Loucy (cell line): ENCODE measurements at regions not wholly inside any gene's neighbourhood (a gene's known extent, or its start where the extent isn't known, plus 50 kb on each side); places are given as distances from the start of the nearest gene placed in this dataset.

ENCODE experiments used
- H2AFZ ChIP-seq: fragments of 200-600 bp; sonication (generic); 2 replicates; pipeline ENCODE4 v1.6.0; 2016; ENCODE audit warnings: antibody characterized with exemption, mild to moderate bottlenecking, low read length, moderate library complexity
- H3F3A ChIP-seq: fragments of 200-600 bp; 2 replicates; pipeline ENCODE4 v1.6.0; 2016; ENCODE audit warnings: antibody characterized with exemption, low read depth, mild to moderate bottlenecking
- H3K27me3 ChIP-seq: fragments of 200-600 bp; sonication (generic); 2 replicates; pipeline ENCODE4 v1.6.1; 2014; ENCODE audit warnings: low read length, mild to moderate bottlenecking; ENCODE audit not compliant: insufficient read depth, poor library complexity, severe bottlenecking
- H3K36me3 ChIP-seq: fragments of 200-600 bp; sonication (generic); 2 replicates; pipeline ENCODE4 v1.6.1; 2016; ENCODE audit warnings: low read length; ENCODE audit not compliant: insufficient read depth
- H3K4me1 ChIP-seq: fragments of 200-600 bp; sonication (generic); 2 replicates; pipeline ENCODE4 v1.5.1; 2014; ENCODE audit warnings: low read length, mild to moderate bottlenecking; ENCODE audit not compliant: insufficient read depth, poor library complexity, severe bottlenecking
- H3K4me2 ChIP-seq: fragments of 200-600 bp; sonication (generic); 2 replicates; pipeline ENCODE4 v1.6.0; 2014; ENCODE audit warnings: antibody characterized with exemption, low read length, low read depth, mild to moderate bottlenecking; ENCODE audit not compliant: poor library complexity, severe bottlenecking
- H3K4me3 ChIP-seq: fragments of 200-600 bp; sonication (generic); 2 replicates; pipeline ENCODE4 v1.5.1; 2014; ENCODE audit warnings: low read length, mild to moderate bottlenecking, mixed read lengths; ENCODE audit not compliant: poor library complexity, severe bottlenecking
- H3K79me2 ChIP-seq: fragments of 200-600 bp; sonication (generic); 2 replicates; pipeline ENCODE4 v1.6.1; 2014; ENCODE audit warnings: low read length; ENCODE audit not compliant: insufficient read depth
- H3K9ac ChIP-seq: fragments of 200-600 bp; sonication (generic); 2 replicates; pipeline ENCODE4 v1.6.0; 2014; ENCODE audit warnings: mild to moderate bottlenecking, low read depth, low read length, moderate library complexity; ENCODE audit not compliant: poor library complexity, severe bottlenecking
- H3K9me2 ChIP-seq: fragments of 200-600 bp; sonication (generic); replicated peaks from 2 replicates; pipeline ENCODE4 v1.6.1; 2016; ENCODE audit warnings: low read depth, low read length, mixed read lengths
- H3K9me3 ChIP-seq: fragments of 200-600 bp; sonication (generic); 2 replicates; pipeline ENCODE4 v1.6.1; 2014; ENCODE audit warnings: mild to moderate bottlenecking, antibody characterized with exemption, low read length, low read depth; ENCODE audit not compliant: insufficient read depth
- H4K20me1 ChIP-seq: fragments of 200-600 bp; sonication (generic); 2 replicates; pipeline ENCODE4 v1.6.0; 2014; ENCODE audit warnings: antibody characterized with exemption, low read length, mild to moderate bottlenecking; ENCODE audit not compliant: insufficient read depth, poor library complexity, severe bottlenecking
- EZH2phosphoT487 ChIP-seq: fragments of 200-600 bp; IDR thresholded peaks from 2 replicates; pipeline ENCODE4 v1.6.1; 2018; ENCODE audit warnings: antibody characterized with exemption, mild to moderate bottlenecking, moderate library complexity, borderline replicate concordance
- TF ChIP-seq, protein P1 (sequence below): fragments of 200-600 bp; sonication (generic); conservative IDR thresholded peaks from 2 replicates; pipeline ENCODE4 v1.5.1; 2014; ENCODE audit warnings: mild to moderate bottlenecking, antibody characterized with exemption, low read length

DNA sequence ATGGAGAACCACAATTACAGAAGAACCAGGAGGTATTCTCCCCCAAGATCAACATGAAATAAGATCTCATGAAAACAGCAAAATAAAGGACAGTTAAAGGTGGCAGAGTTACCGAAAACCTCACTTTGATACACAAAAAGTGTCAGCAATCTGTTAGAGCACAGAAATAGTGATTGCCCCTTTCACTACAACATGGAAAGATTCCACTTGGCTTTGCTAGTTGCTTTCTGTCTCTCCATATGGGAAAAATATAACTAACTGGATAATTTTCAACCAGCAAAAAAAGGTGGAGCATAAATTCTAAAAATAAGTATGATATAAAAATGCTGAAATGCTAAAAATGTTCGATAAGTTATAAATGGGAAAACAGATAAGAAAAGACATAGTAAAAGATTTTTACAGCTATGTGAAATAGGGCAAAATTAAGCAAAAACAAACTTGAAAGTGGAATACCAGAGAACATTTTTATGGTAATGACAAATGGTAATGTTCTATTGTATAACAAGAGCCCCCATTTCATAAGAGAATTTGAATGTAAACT, 90.2 kb downstream of the GPR85 start:
- H3K4me2 ChIP-seq = no peak overlapping the region
- no peaks in the 10 kb centered on the region for H3K27me3 ChIP-seq
- no peak overlapping the region for H3K4me3 ChIP-seq
- H3F3A ChIP-seq = no peaks in the 10 kb centered on the region
- H2AFZ ChIP-seq = no peak overlapping the region
- 0 out of 2 replicates have a peak, but pooled peaks cover 5% of the 10 kb centered on the region for H3K9me2 ChIP-seq
- no peak overlapping the region for H3K9ac ChIP-seq
- H3K9me3 ChIP-seq = no peaks in the 10 kb centered on the region
- H3K4me1 ChIP-seq = no peaks in the 10 kb centered on the region
- TF ChIP-seq EZH2phosphoT487 = no peak
- TF ChIP-seq, protein P1, sequence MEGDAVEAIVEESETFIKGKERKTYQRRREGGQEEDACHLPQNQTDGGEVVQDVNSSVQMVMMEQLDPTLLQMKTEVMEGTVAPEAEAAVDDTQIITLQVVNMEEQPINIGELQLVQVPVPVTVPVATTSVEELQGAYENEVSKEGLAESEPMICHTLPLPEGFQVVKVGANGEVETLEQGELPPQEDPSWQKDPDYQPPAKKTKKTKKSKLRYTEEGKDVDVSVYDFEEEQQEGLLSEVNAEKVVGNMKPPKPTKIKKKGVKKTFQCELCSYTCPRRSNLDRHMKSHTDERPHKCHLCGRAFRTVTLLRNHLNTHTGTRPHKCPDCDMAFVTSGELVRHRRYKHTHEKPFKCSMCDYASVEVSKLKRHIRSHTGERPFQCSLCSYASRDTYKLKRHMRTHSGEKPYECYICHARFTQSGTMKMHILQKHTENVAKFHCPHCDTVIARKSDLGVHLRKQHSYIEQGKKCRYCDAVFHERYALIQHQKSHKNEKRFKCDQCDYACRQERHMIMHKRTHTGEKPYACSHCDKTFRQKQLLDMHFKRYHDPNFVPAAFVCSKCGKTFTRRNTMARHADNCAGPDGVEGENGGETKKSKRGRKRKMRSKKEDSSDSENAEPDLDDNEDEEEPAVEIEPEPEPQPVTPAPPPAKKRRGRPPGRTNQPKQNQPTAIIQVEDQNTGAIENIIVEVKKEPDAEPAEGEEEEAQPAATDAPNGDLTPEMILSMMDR = no peak
- H3K79me2 ChIP-seq = no peaks in the 10 kb centered on the region
- H4K20me1 ChIP-seq = no peaks in the 10 kb centered on the region
- H3K36me3 ChIP-seq = no peaks in the 10 kb centered on the region

DNA sequence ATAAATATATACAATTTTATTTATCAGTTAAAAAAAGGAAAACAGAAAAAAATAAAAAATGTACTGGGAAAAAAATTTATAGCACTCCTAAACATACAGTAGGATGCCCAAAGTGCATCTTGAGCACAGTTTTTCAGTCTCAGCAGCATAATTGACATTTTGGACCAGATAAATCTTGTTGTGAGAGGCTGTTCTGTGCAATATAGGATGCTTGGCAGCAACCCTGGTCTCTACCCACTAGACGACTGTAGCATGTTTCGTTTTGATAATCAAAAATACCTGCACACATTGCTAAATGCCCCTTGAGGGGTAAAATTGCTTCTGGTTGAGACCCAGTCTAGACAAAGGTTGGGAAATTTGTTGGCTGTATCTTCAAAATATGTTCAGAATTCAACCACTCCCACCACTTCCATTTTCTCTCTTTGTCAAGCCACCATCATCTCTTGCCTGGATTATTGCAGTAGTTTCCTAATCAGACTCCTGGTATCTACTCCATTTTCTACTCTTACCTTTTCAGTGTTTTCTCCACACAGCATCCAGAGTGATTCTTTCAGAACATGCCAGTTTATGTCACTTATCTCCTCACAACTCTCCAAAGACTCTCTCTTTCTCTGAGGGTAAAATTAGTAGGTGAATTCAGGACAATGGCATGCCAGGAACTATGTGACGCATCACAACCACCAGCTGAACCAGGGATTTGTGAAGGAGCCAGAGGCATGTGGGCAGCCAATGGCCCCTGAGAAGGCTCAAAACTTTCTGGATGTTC, 91.4 kb downstream of the GPR85 start:
- Histone ChIP-seq H3K9me2 (0 out of 2 replicates have a peak, but pooled peaks cover 5% of the 10 kb centered on the region), H2AFZ (no peak overlapping the region), H3K4me2 (no peak overlapping the region), H3K4me1 (no peaks in the 10 kb centered on the region), H4K20me1 (no peaks in the 10 kb centered on the region), H3K9me3 (no peaks in the 10 kb centered on the region), H3K27me3 (no peaks in the 10 kb centered on the region), H3K79me2 (no peaks in the 10 kb centered on the region), H3K36me3 (no peaks in the 10 kb centered on the region), H3F3A (no peaks in the 10 kb centered on the region), H3K4me3 (no peak overlapping the region), H3K9ac (no peak overlapping the region)
- no peak for TF ChIP-seq EZH2phosphoT487
- TF ChIP-seq, protein P1 = no peak

DNA sequence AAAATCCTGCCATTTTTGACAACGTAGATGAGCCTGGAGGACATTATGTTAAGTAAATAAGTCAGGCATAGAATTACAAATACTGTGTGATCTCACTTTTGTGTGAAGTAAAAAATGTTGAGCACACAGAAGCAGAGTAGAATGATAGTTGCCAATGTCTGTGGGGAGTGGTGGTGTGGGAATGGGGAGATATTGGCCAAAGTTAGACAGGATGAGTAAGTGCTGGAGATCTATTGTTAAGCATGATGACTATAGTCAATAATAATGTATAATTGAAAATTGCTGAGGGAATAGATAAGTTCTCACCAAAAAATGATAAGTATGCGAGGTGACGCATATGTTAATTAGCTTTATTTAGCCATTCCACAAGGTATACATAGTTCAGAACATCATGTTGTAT, 92.0 kb downstream of the GPR85 start:
- no peaks in the 10 kb centered on the region for H3K27me3 ChIP-seq
- H3K4me2 ChIP-seq = no peak overlapping the region
- H3K79me2 ChIP-seq = no peaks in the 10 kb centered on the region
- H3K9ac ChIP-seq = no peak overlapping the region
- H3K4me3 ChIP-seq = no peak overlapping the region
- H3F3A ChIP-seq = no peaks in the 10 kb centered on the region
- no peak for TF ChIP-seq EZH2phosphoT487
- TF ChIP-seq, protein P1 = no peak
- no peaks in the 10 kb centered on the region for H3K9me3 ChIP-seq
- H3K36me3 ChIP-seq = no peaks in the 10 kb centered on the region
- H3K9me2 ChIP-seq = 0 out of 2 replicates have a peak, but pooled peaks cover 5% of the 10 kb centered on the region
- no peaks in the 10 kb centered on the region for H3K4me1 ChIP-seq
- no peaks in the 10 kb centered on the region for H4K20me1 ChIP-seq
- H2AFZ ChIP-seq = no peak overlapping the region
